H9 (cell line): ENCODE measurements at regions not wholly inside any gene's neighbourhood (a gene's known extent, or its start where the extent isn't known, plus 50 kb on each side); places are given as distances from the start of the nearest gene placed in this dataset.

Source experiments
- DNase-seq: peaks from one replicate; pipeline ENCODE4 v3.0.0-alpha.2; 2017
- H2AFZ ChIP-seq: one replicate; pipeline ENCODE4 v1.6.1; 2013; ENCODE audit warnings: mild to moderate bottlenecking, low read length, control low read depth, moderate library complexity
- H2AK5ac ChIP-seq: 2 replicates; pipeline ENCODE4 v1.6.1; 2013; ENCODE audit warnings: low read length, control low read depth, mixed read lengths; ENCODE audit not compliant: insufficient read length
- H2BK120ac ChIP-seq: one replicate; pipeline ENCODE4 v1.6.1; 2013; ENCODE audit warnings: low read depth, mild to moderate bottlenecking, low read length, control low read depth, inconsistent platforms; ENCODE audit not compliant: poor library complexity, severe bottlenecking
- H2BK12ac ChIP-seq: 2 replicates; pipeline ENCODE4 v1.6.1; 2013; ENCODE audit warnings: low read length, control low read depth, mixed read lengths, low read depth; ENCODE audit not compliant: insufficient read length
- H2BK15ac ChIP-seq: 2 replicates; pipeline ENCODE4 v1.6.1; 2013; ENCODE audit warnings: low read depth, low read length, control low read depth
- H2BK20ac ChIP-seq: one replicate; pipeline ENCODE4 v1.6.1; 2013; ENCODE audit warnings: low read depth, mild to moderate bottlenecking, low read length, control low read depth, inconsistent platforms; ENCODE audit not compliant: poor library complexity, severe bottlenecking
- H2BK5ac ChIP-seq: 2 replicates; pipeline ENCODE4 v1.6.1; 2013; ENCODE audit warnings: low read length, control low read depth, mixed read lengths; ENCODE audit not compliant: insufficient read length
- H3K14ac ChIP-seq: 2 replicates; pipeline ENCODE4 v1.6.1; 2013; ENCODE audit warnings: low read length, control low read depth; ENCODE audit not compliant: insufficient read depth
- H3K18ac ChIP-seq: 2 replicates; pipeline ENCODE4 v1.6.1; 2013; ENCODE audit warnings: low read depth, mild to moderate bottlenecking, mixed read lengths, low read length, control low read depth; ENCODE audit not compliant: insufficient read length
- H3K23ac ChIP-seq: 2 replicates; pipeline ENCODE4 v1.6.1; 2013; ENCODE audit warnings: low read length, control low read depth, mixed read lengths, low read depth; ENCODE audit not compliant: insufficient read length
- H3K23me2 ChIP-seq: 2 replicates; pipeline ENCODE4 v1.6.1; 2013; ENCODE audit warnings: low read depth, mild to moderate bottlenecking, mixed read lengths, low read length, control low read depth; ENCODE audit not compliant: insufficient read length, poor library complexity, severe bottlenecking
- H3K27ac ChIP-seq: 2 replicates; pipeline ENCODE4 v1.5.1; 2013; ENCODE audit warnings: low read length, control low read depth, mixed read lengths, low read depth; ENCODE audit not compliant: insufficient read length
- H3K27me3 ChIP-seq: 2 replicates; pipeline ENCODE4 v1.6.1; 2013; ENCODE audit warnings: low read length, control low read depth, inconsistent platforms; ENCODE audit not compliant: insufficient read depth
- H3K4ac ChIP-seq: 2 replicates; pipeline ENCODE4 v1.6.1; 2013; ENCODE audit warnings: low read depth, mild to moderate bottlenecking, control low read depth, inconsistent platforms, low read length, moderate library complexity
- H3K4me1 ChIP-seq: 2 replicates; pipeline ENCODE4 v1.6.1; 2013; ENCODE audit warnings: low read length, control low read depth, inconsistent platforms; ENCODE audit not compliant: insufficient read depth
- H3K4me2 ChIP-seq: 2 replicates; pipeline ENCODE4 v1.6.1; 2013; ENCODE audit warnings: low read length, control low read depth, mixed read lengths; ENCODE audit not compliant: insufficient read length, insufficient read depth
- H3K56ac ChIP-seq: 2 replicates; pipeline ENCODE4 v1.6.1; 2013; ENCODE audit warnings: low read depth, mild to moderate bottlenecking, mixed read lengths, low read length, control low read depth; ENCODE audit not compliant: insufficient read length
- H3K79me1 ChIP-seq: 2 replicates; pipeline ENCODE4 v1.6.1; 2013; ENCODE audit warnings: low read depth, mild to moderate bottlenecking, moderate library complexity, low read length, control low read depth, inconsistent platforms; ENCODE audit not compliant: insufficient read depth, poor library complexity, severe bottlenecking
- H3K79me2 ChIP-seq: 2 replicates; pipeline ENCODE4 v1.6.1; 2013; ENCODE audit warnings: low read length, control low read depth, inconsistent platforms; ENCODE audit not compliant: insufficient read depth
- H3K9ac ChIP-seq: 2 replicates; pipeline ENCODE4 v1.6.1; 2013; ENCODE audit warnings: low read length, control low read depth, mixed read lengths; ENCODE audit not compliant: insufficient read length; ENCODE audit errors: extremely low read depth
- H3K9me3 ChIP-seq: one replicate; pipeline ENCODE4 v1.6.1; 2013; ENCODE audit warnings: low read depth, low read length, inconsistent platforms; ENCODE audit not compliant: control insufficient read depth
- H3T11ph ChIP-seq: one replicate; pipeline ENCODE4 v1.6.1; 2013; ENCODE audit warnings: mild to moderate bottlenecking, low read length, control low read depth, inconsistent platforms
- H4K20me1 ChIP-seq: one replicate; pipeline ENCODE4 v1.6.1; 2013; ENCODE audit not compliant: control insufficient read depth, insufficient read length, insufficient read depth
- H4K5ac ChIP-seq: 2 replicates; pipeline ENCODE4 v1.6.1; 2013; ENCODE audit warnings: low read depth, mild to moderate bottlenecking, mixed read lengths, low read length, control low read depth; ENCODE audit not compliant: insufficient read length
- H4K8ac ChIP-seq: replicated peaks from 2 replicates; pipeline ENCODE4 v1.6.1; 2013; ENCODE audit warnings: low read length, control low read depth, mixed read lengths, low read depth; ENCODE audit not compliant: insufficient read length
- H4K91ac ChIP-seq: 2 replicates; pipeline ENCODE4 v1.6.1; 2013; ENCODE audit warnings: low read depth, mild to moderate bottlenecking, moderate library complexity, mixed read lengths, low read length, control low read depth; ENCODE audit not compliant: insufficient read length
- H3K27ac Mint-ChIP-seq, 3 experiments: 2 replicates in 2 of 3; 3 replicates in 1 of 3; pipeline ENCODE4 v1.8.0; 2020 to 2021; ENCODE audit warnings: mixed read lengths in 3 of 3, mild to moderate bottlenecking in 1 of 3, moderate library complexity in 1 of 3
- H3K27me3 Mint-ChIP-seq: 2 replicates; pipeline ENCODE4 v1.8.0; 2021; ENCODE audit warnings: low read depth, mild to moderate bottlenecking, moderate library complexity, mixed read lengths
- H3K36me3 Mint-ChIP-seq, 3 experiments: 2 replicates in 2 of 3; 3 replicates in 1 of 3; pipeline ENCODE4 v1.8.0; 2020 to 2021; ENCODE audit warnings: low read depth in 3 of 3, mixed read lengths in 3 of 3; ENCODE audit not compliant: insufficient read depth in 1 of 3
- H3K4me1 Mint-ChIP-seq, 2 experiments: 2 replicates each; pipeline ENCODE4 v1.8.0; 2020; ENCODE audit warnings: mixed read lengths in 2 of 2
- H3K4me3 Mint-ChIP-seq, 2 experiments: 2 replicates in 1 of 2; 3 replicates in 1 of 2; pipeline ENCODE4 v1.8.0; 2020 to 2021; ENCODE audit warnings: mild to moderate bottlenecking in 2 of 2, mixed read lengths in 2 of 2, moderate library complexity in 1 of 2
- H3K9me3 Mint-ChIP-seq, 2 experiments: 2 replicates in 1 of 2; 3 replicates in 1 of 2; pipeline ENCODE4 v1.8.0; 2020; ENCODE audit warnings: mild to moderate bottlenecking in 2 of 2, mixed read lengths in 2 of 2, moderate library complexity in 1 of 2
- WGBS: extraction: QIAGEN DNeasy Blood & Tissue Kit; methylation state at CpG from one replicate; pipeline ENCODE4 v1.1.7; 2013; ENCODE audit warnings: missing lambda C conversion rate, low lambda C conversion rate, mixed read lengths; ENCODE audit not compliant: insufficient read length; ENCODE audit errors: extremely low coverage; 5-methylcytosine and 5-hydroxymethylcytosine counted together
- TF ChIP-seq, protein P1 (sequence below): fragments of 200-600 bp; sonication (generic); conservative IDR thresholded peaks from 3 replicates; pipeline ENCODE4 v1.8.0; 2021; ENCODE audit warnings: antibody characterized with exemption, mild to moderate bottlenecking

DNA sequence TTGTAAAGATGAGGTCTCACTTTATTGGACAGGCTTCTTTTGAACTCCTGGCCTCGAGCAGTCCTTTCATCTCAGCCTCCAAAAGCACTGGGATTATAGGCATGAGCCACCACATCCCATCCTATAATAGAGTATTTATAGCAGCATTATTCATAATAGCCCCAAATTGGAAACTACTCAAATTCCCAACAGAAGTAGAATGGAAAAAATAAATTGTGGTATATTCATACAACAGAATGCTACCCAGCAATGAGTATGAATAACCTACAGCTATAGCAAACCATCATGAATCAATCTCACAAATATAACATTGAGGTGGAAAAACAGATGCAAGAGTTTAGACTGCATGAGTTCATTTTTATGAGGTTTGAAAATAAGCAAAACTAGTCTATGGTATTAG lies 84.8 kb upstream of the BTBD3 start:
- H3K4ac ChIP-seq, result no peak overlapping the region
- no peak overlapping the region for H2AFZ ChIP-seq
- no CpG with 5 or more reads among the region's 1 CpG for WGBS
- no peak overlapping the region for H2AK5ac ChIP-seq
- no peak overlapping the region for H3T11ph ChIP-seq
- peaks cover 0 to 2% of the 10 kb centered on the region in 2 experiments; a peak in 2 of 5 replicates for H3K9me3 Mint-ChIP-seq
- H3K56ac ChIP-seq, result no peak overlapping the region
- H3K36me3 Mint-ChIP-seq, result no peaks in the 10 kb centered on the region; a peak in 1 of 7 replicates
- H2BK5ac ChIP-seq, result no peak overlapping the region
- no peaks in the 10 kb centered on the region for H3K23me2 ChIP-seq
- TF ChIP-seq, protein P1, sequence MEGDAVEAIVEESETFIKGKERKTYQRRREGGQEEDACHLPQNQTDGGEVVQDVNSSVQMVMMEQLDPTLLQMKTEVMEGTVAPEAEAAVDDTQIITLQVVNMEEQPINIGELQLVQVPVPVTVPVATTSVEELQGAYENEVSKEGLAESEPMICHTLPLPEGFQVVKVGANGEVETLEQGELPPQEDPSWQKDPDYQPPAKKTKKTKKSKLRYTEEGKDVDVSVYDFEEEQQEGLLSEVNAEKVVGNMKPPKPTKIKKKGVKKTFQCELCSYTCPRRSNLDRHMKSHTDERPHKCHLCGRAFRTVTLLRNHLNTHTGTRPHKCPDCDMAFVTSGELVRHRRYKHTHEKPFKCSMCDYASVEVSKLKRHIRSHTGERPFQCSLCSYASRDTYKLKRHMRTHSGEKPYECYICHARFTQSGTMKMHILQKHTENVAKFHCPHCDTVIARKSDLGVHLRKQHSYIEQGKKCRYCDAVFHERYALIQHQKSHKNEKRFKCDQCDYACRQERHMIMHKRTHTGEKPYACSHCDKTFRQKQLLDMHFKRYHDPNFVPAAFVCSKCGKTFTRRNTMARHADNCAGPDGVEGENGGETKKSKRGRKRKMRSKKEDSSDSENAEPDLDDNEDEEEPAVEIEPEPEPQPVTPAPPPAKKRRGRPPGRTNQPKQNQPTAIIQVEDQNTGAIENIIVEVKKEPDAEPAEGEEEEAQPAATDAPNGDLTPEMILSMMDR, result no peak
- H3K14ac ChIP-seq, result no peak overlapping the region
- no peaks in the 10 kb centered on the region for H3K4me1 ChIP-seq
- no peak overlapping the region for H3K18ac ChIP-seq
- no peaks in the 10 kb centered on the region for H3K9me3 ChIP-seq
- no peak overlapping the region for H2BK15ac ChIP-seq
- DNase-seq, result no peak
- no peaks in the 10 kb centered on the region for H4K20me1 ChIP-seq
- H3K4me3 Mint-ChIP-seq, result no peak overlapping the region
- no peaks in the 10 kb centered on the region for H3K79me2 ChIP-seq
- no peak overlapping the region for H3K23ac ChIP-seq
- no peaks in the 10 kb centered on the region for H3K79me1 ChIP-seq
- H3K27ac Mint-ChIP-seq, result no peak overlapping the region; a peak in 1 of 7 replicates
- H3K27me3 Mint-ChIP-seq, result peaks cover 5% of the 10 kb centered on the region; the same call in 1 of the 2 replicates
- no peak overlapping the region for H3K4me2 ChIP-seq
- H4K5ac ChIP-seq, result no peak overlapping the region
- H3K9ac ChIP-seq, result no peak overlapping the region
- H2BK120ac ChIP-seq, result no peak overlapping the region
- H2BK20ac ChIP-seq, result no peak overlapping the region
- no peak overlapping the region for H4K8ac ChIP-seq
- H3K27ac ChIP-seq, result no peak overlapping the region
- no peak overlapping the region for H4K91ac ChIP-seq
- H2BK12ac ChIP-seq, result no peak overlapping the region
- peaks cover 0 to 3% of the 10 kb centered on the region in 2 experiments; a peak in 1 of 4 replicates for H3K4me1 Mint-ChIP-seq
- H3K27me3 ChIP-seq, result no peaks in the 10 kb centered on the region
